Lung (tissue), 11 donors: ENCODE measurements at regions not wholly inside any gene's neighbourhood (a gene's known extent, or its start where the extent isn't known, plus 50 kb on each side); places are given as distances from the start of the nearest gene placed in this dataset.

Experiments
- ATAC-seq: fragments of 200-7000 bp; cut with Tn5 transposase; one replicate; pipeline ENCODE4 v1.9.1; 2020; ENCODE audit warnings: moderate number of reproducible peaks; ENCODE audit not compliant: insufficient read depth, low FRiP score
- DNase-seq, 3 donors: peaks; one replicate each; pipeline ENCODE4 v3.0.0-alpha.2; 2013 to 2017
- H3K27ac ChIP-seq, 2 donors: one replicate each; pipeline ENCODE4 v1.5.1; 2013; ENCODE audit warnings: mild to moderate bottlenecking in 2 of 2, moderate library complexity in 2 of 2, control low read depth in 1 of 2, inconsistent platforms in 1 of 2, low read depth in 1 of 2, low read length in 1 of 2
- H3K27me3 ChIP-seq, 3 donors: one replicate each; pipeline ENCODE4 v1.5.1; 2013; ENCODE audit warnings: low read length in 2 of 3; ENCODE audit not compliant: control insufficient read depth in 3 of 3, insufficient read depth in 3 of 3
- H3K36me3 ChIP-seq, 4 donors: one replicate each; pipeline ENCODE4 v1.5.1; 2013; ENCODE audit warnings: low read length in 4 of 4, mild to moderate bottlenecking in 1 of 4, moderate library complexity in 1 of 4; ENCODE audit not compliant: control insufficient read depth in 4 of 4, insufficient read depth in 4 of 4
- H3K4me1 ChIP-seq, 5 donors: one replicate each; pipeline ENCODE4 v1.5.1; 2013; ENCODE audit warnings: low read length in 5 of 5, mild to moderate bottlenecking in 2 of 5, moderate library complexity in 1 of 5; ENCODE audit not compliant: control insufficient read depth in 5 of 5, insufficient read depth in 5 of 5
- H3K4me3 ChIP-seq: one replicate; pipeline ENCODE4 v1.5.1; 2013; ENCODE audit warnings: mild to moderate bottlenecking, control low read depth, moderate library complexity
- H3K9ac ChIP-seq, 2 donors: one replicate each; pipeline ENCODE4 v1.5.1; 2013; ENCODE audit warnings: low read length in 2 of 2, control low read depth in 1 of 2; ENCODE audit not compliant: insufficient read depth in 1 of 2
- H3K9me3 ChIP-seq, 4 donors: one replicate each; pipeline ENCODE4 v1.5.1; 2013; ENCODE audit warnings: low read length in 3 of 4, mild to moderate bottlenecking in 1 of 4, moderate library complexity in 1 of 4; ENCODE audit not compliant: control insufficient read depth in 4 of 4, insufficient read depth in 3 of 4
- CTCF ChIP-seq: IDR thresholded peaks from 2 replicates; pipeline ENCODE4 v1.5.1; 2012; ENCODE audit warnings: mild to moderate bottlenecking; ENCODE audit errors: control extremely low read depth, extremely low read depth
- WGBS, 2 donors: extraction: QIAGEN DNeasy Blood & Tissue Kit; methylation state at CpG; one replicate each; pipeline ENCODE4 v1.1.7; 2013; 5-methylcytosine and 5-hydroxymethylcytosine counted together
- donor health status: control.
- donor health status: control.
- donor health status: Bipolar disorder and iron deficiency.
- donor health status: healthy.
- donor health status: DM: yes; HTN: yes; CAD: no.

- Histone ChIP-seq H3K27ac (no peak overlapping the region), H3K4me3 (no peak overlapping the region), H3K36me3 (no peaks in the 10 kb centered on the region), H3K9me3 (no peaks in the 10 kb centered on the region), H3K4me1 (no peaks in the 10 kb centered on the region), H3K9ac (no peak overlapping the region), H3K27me3 (no peaks in the 10 kb centered on the region)
- ATAC-seq (no peak), DNase-seq (peak in 1 of 3 donors; percentile 4)
- TF ChIP-seq CTCF: no peak
These were observed 94.2 kb upstream of the DLGAP1 start for GRCh38 chr18:4549164-4549872.

- DNase-seq (no peak), ATAC-seq (no peak)
- WGBS, 2 donors: 77 to 84% methylated on average over 6 of the region's 6 CpGs
- Histone ChIP-seq H3K4me1 (no peaks in the 10 kb centered on the region), H3K27me3 (no peaks in the 10 kb centered on the region), H3K36me3 (no peaks in the 10 kb centered on the region), H3K4me3 (no peak overlapping the region), H3K9me3 (no peaks in the 10 kb centered on the region), H3K27ac (no peak overlapping the region), H3K9ac (no peak overlapping the region)
- TF ChIP-seq CTCF: no peak
These were observed 92.0 kb upstream of the DLGAP1 start for GRCh38 chr18:4547126-4547525.

- ATAC-seq (no peak), DNase-seq (no peak)
- Histone ChIP-seq H3K9ac (no peak overlapping the region), H3K9me3 (no peaks in the 10 kb centered on the region), H3K4me1 (no peaks in the 10 kb centered on the region), H3K27ac (no peak overlapping the region), H3K27me3 (no peaks in the 10 kb centered on the region), H3K36me3 (no peaks in the 10 kb centered on the region), H3K4me3 (no peak overlapping the region)
- no peak for TF ChIP-seq CTCF
- WGBS, 2 donors: 80 to 84% methylated on average over 6 of the region's 6 CpGs
These were observed 89.0 kb upstream of the DLGAP1 start for GRCh38 chr18:4544142-4544541.

GRCh38 chr18:4543711-4544110 lies 88.6 kb upstream of the DLGAP1 start:
- Histone ChIP-seq H3K4me3 (no peak overlapping the region), H3K27ac (no peak overlapping the region), H3K27me3 (no peaks in the 10 kb centered on the region), H3K36me3 (no peaks in the 10 kb centered on the region), H3K9me3 (no peaks in the 10 kb centered on the region), H3K9ac (no peak overlapping the region), H3K4me1 (no peaks in the 10 kb centered on the region)
- TF ChIP-seq CTCF: no peak
- DNase-seq (no peak), ATAC-seq (no peak)
